SK-N-SH treated with all-trans-retinoic acid at 6 μM for 48 hours (cell line): ENCODE measurements at regions not wholly inside any gene's neighbourhood (a gene's known extent, or its start where the extent isn't known, plus 50 kb on each side); places are given as distances from the start of the nearest gene placed in this dataset.

ENCODE experiments used
- ESRRG ChIP-seq: fragments of 250-450 bp; sonication (Bioruptor Pico); IDR thresholded peaks from 2 replicates; pipeline ENCODE4 v1.6.1; 2021; ENCODE audit warnings: mild to moderate bottlenecking
- GLIS3 ChIP-seq: fragments of 250-450 bp; sonication (Bioruptor Pico); IDR thresholded peaks from 2 replicates; pipeline ENCODE4 v1.5.0; 2020; ENCODE audit warnings: mild to moderate bottlenecking, moderate library complexity
- PATZ1 ChIP-seq: fragments of 250-450 bp; sonication (Bioruptor Pico); IDR thresholded peaks from 2 replicates; pipeline ENCODE4 v1.8.0; 2020; ENCODE audit warnings: mild to moderate bottlenecking, moderate library complexity, borderline replicate concordance
- POU6F1 ChIP-seq: fragments of 250-450 bp; sonication (Bioruptor Pico); IDR thresholded peaks from 2 replicates; pipeline ENCODE4 v1.8.0; 2021; ENCODE audit warnings: low read depth, mild to moderate bottlenecking, moderate library complexity, borderline replicate concordance
- ZC3H10 ChIP-seq: fragments of 250-450 bp; sonication (Bioruptor Pico); IDR thresholded peaks from 2 replicates; pipeline ENCODE4 v1.5.1; 2021; ENCODE audit warnings: mild to moderate bottlenecking, moderate library complexity
- ZFP3 ChIP-seq: fragments of 250-450 bp; sonication (Bioruptor Pico); IDR thresholded peaks from 2 replicates; pipeline ENCODE4 v1.5.0; 2020; ENCODE audit warnings: mild to moderate bottlenecking, moderate library complexity
- ZNF8 ChIP-seq: fragments of 450-650 bp; formaldehyde crosslinking; IDR thresholded peaks from 2 replicates; pipeline ENCODE4 v1.5.0; 2020; ENCODE audit warnings: mild to moderate bottlenecking, moderate library complexity

DNA sequence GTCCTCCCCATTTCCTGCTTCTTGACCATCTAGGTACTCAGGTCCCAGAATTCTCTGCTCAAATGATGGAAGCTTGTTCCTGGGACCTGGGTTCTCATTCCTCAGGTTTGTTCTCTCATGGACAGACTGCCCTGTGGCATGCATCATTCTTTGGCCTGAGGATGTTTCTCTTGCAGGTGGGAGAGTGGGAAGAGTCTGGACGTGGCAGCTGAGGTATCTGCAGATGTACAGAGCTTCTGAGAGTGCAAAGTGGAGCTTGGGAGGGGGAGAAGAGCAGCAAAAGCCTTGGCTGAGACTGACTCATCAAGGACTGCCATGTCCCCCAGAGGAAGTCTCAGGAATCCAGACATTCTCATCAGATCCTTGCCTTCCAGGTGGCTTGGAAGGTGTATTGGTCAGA is 63.1 kb downstream of the HSPA13 start:
- TF ChIP-seq ESRRG (no peak), POU6F1 (CRISPR knock-in tag) (no peak), PATZ1 (CRISPR knock-in tag) (no peak), ZC3H10 (no peak), ZFP3 (CRISPR knock-in tag) (no peak), GLIS3 (CRISPR knock-in tag) (no peak), ZNF8 (CRISPR knock-in tag) (no peak)
